ENCODE measurements at regions not wholly inside any gene's neighbourhood (a gene's known extent, or its start where the extent isn't known, plus 50 kb on each side); places are given as distances from the start of the nearest gene placed in this dataset.

DNA sequence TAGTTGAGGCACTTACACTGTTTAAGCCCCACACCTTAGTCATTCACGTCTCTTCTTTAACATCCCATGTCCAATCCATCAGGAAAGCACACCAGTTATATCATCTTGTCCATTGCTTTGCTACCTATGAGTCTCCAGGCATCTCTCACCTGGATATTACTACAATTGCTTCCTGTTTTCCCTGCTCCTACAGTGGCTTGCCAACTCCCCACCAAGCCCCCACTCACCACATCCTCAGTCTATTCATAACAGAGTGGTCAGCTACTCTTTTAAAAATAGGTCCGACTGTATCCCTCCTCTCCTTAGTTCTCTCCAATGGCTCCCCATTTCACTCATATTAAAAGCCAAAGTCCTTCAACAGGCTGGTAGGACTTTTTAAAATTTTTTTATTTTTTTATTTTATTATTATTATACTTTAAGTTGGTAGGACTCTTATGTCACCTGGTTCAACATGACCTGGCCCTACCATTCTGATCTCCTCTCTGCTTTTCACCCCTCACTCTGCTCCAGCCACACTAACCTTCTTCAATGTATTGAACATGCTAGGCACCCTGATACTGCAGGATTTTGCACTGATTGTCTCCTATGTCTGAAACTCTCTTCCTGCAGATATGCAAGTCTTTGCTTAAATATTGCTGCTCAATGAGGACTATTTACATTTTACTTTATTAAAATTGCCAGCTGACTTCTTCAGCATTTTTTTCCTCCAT, 253.2 kb downstream of the CYRIA start:
- DNase-seq (ENCODE audit: low read depth) = no peak

DNA sequence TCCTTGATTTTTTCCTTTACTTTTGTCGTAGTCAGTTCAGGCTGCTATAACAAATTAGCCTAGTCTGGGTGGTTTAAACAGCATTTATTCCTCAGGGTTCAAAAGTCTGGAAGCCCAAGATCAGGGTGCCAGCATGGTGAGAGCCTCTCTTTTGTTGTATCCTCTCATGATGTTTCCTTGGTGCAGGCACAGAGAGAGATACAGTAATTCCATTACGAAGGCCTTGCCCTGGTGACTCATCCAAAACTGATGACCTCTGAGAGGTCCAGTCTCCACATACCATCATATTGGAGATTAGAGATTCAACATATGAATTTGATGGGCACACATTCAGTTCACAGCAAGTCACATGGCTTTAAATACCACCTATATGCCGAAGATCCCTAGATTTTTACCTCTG, 253.8 kb downstream of the CYRIA start:
- DNase-seq (ENCODE audit: low read depth) = no peak

DNA sequence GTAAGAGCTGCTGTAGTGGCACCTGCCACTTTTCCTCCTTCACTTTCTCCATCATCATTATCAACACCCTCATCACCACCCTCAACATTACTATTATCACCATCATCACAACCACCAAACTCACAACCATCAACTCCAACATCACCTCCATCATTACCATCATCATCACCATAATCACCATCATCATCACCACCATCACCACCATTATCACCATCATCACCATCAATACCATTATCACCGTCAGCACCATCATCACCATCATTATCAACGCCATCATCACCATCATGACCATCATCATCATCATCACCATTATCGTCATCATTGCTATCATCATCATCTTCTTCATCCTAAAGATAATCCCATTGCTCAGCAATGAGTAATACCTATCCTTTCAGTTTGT, 255.8 kb downstream of the CYRIA start:
- DNase-seq (ENCODE audit: low read depth) = no peak

- DNase-seq (ENCODE audit: low read depth) = no peak
Measured at GRCh38 chr2:16409006-16409390, 256.6 kb downstream of the CYRIA start.

DNA sequence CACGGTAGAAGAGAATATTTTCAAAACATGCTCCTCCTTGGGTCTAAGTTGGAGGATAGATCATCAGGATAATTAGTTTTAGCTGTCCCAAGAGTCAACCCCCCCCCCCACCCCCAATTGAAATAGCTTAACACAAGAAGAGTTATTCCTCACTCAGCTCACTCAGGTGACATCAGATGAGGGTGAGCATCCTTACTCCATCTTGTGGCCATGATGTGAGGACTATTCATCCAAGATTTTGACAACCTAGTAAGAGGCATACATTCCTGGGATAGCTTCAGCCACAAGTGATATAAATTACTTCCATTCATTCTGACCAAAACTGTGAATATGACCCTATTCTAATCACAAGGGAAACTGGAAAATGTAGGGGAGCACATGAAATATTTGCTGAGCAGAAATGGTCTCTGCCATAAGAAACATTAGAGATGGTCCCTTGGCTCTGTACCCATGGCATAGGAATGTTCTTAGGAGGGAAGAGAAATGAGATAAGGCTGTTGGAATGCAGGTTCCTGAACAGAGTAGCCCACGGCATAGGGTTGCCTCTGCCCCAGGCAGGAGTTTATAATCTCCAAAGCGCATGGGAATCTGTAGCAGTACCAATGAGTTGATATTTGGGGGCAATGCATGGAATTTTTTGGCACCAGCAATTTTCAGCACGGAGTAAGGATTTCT, 257.2 kb downstream of the CYRIA start:
- DNase-seq (ENCODE audit: low read depth) = peak; percentile 25

GRCh38 chr2:16407358-16407757, 258.3 kb downstream of the CYRIA start:
- DNase-seq (ENCODE audit: low read depth) = peak; percentile 33

GRCh38 chr2:16406496-16407289, 258.9 kb downstream of the CYRIA start:
- DNase-seq (ENCODE audit: low read depth) = no peak

GRCh38 chr2:16405551-16405950, 260.1 kb downstream of the CYRIA start:
- no peak for DNase-seq (ENCODE audit: low read depth)

GRCh38 chr2:16404551-16405300, 260.9 kb downstream of the CYRIA start:
- DNase-seq (ENCODE audit: low read depth) = no peak

DNA sequence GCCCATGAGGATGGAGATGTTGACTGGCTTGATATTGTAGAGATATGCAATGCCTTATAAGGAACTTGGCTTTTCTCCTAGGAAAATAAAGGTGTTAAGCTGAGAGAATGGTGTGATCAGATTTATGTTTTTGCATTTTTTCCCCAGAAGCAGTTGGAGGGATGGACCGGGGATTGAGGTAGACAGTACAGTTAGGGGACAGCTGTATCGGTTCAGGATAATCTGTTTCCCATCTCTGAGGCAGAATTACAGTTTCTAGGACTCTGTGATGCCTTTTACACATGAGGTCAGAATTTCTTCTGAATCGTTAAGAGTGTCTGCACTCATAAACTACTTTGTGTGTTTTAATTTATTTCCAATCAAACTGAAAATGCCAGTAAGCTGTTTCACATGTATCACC, 261.5 kb downstream of the CYRIA start:
- no peak for DNase-seq (ENCODE audit: low read depth)

- DNase-seq (ENCODE audit: low read depth) = no peak
Measured at GRCh38 chr2:16402891-16403290, 262.7 kb downstream of the CYRIA start.

DNA sequence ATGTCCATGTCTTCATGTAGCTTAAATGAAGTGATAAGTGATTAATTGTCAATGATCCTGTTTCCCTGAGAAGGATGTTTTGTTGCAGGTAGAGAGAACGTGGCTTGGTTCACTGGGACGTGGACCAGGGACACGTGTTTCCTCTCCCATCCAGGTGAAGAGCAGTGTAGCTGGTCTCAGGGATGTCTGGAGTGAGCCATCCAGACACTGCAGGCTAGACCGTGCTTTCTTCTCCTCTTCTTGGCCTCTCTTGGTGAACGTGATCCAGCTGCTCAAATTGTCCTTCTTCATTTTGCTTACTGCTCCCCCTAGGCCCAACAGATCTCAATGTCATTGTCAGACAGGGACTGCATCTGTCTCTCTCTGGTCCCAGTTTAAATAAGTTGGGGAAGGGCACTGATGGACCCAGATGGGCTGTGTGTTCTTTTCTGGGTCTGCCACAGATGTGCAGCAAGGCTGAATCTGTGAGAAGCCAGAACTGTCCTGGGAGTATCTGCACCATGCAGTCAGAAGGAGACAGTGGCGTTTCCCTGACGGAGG, 263.8 kb downstream of the CYRIA start:
- DNase-seq (ENCODE audit: low read depth) = no peak

DNA sequence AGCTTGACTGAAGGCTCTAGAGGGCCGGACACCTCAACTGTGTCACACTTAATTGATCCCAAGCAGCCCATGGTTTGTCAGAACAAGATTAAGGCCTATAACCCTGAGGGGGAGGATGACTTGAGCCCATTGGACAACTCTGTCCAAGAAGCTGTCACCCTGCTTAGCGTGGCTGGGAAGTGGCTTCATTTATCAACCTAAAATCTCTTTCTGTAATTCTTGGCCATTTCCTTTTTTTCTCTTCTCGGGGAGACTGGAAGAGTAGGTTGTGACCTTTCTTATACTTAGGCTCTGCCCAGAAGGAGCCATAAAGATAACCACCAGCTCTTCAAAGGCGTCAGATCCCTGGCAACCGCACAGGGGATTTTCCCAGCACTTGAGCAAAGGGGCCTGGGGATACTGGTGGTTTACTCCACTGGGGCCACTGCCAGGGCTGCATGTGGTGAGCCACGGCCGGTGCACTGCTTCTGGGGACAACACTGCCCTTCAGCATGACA, 265.5 kb downstream of the CYRIA start:
- DNase-seq (ENCODE audit: low read depth) = peak; percentile 82

- no peak for DNase-seq (ENCODE audit: low read depth)
Measured at GRCh38 chr2:16398486-16399043, 267.1 kb downstream of the CYRIA start.

DNA sequence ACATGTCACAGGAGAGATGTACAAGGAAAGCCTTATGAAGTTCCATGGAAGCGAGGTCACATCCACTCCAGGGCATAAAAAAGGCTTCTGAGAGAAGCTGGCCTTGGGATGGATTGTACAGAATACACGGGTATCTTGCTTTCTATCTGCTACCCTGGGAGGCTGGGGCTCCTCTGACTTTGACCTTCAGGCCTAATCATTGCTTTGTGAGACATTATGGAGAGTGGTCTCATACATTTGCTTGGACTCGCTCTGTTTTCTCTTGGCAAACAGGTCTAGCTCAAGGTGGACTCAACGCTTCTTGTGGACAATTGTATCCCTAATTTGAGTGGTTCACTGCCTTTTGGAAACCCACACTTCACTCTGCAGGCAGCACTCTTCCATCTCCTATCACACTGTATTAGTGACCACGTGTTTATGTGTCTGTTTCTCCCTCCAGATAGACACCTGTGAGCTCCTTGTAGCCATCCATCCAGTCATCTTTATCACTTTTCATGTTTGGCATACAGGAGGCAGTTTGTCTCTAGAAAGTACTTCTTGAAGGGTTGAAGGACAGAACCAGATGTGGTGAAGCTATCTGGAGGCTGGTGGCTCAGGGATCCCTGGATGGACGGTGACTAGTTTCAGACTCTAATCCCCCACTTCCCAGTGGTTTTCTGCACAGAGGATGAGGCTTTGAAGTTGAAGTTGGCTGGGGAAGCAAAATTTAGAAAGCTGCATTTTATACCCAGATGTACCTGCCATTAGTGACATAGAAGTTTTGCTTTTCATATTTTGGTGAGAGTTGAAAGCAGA, 267.8 kb downstream of the CYRIA start:
- no peak for DNase-seq (ENCODE audit: low read depth)

DNA sequence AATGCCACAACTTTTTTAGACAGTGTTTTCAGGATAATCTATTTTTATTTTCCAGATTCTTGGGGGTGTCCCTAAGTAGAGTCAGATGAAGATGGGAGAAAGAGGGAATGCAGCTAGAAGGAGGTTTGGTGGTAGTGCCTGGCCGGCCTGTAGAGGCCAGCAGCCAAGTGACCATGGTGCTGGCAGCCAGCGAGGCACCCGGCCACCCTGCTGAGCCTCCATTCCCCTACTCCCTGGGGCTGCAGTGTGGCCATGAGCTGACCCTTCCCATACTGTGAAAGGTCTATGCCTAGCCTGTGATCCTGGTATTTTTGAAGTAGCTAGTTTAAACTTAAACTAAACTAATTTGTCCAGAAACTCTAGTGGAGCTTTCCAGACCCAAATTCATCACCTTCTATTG, 268.6 kb downstream of the CYRIA start:
- no peak for DNase-seq (ENCODE audit: low read depth)

DNA sequence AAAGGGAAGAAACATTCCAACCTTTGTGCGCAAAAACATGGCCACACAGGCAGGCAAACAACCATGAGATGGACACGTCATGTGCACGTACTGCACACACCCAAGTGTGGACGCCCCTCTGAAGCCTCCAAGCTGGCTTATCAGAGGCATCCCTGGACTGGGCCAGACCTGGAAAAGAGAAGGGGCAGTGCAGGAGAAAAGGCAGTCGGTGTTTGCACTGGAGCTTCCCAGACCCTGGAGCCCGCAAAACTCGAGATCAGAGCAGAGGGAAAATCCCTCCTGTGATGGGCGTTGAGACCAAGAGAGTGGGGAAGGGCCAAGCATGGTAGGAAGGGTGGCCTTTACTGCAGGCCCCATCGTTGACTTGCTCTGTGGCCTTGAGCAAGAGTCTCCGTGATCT, 269.5 kb downstream of the CYRIA start:
- DNase-seq (ENCODE audit: low read depth) = no peak

- no peak for DNase-seq (ENCODE audit: low read depth)
Measured at GRCh38 chr2:16395601-16396000, 270.0 kb downstream of the CYRIA start.

GRCh38 chr2:16394986-16395550, 270.6 kb downstream of the CYRIA start:
- no peak for DNase-seq (ENCODE audit: low read depth)

Measured in Daoy (cell line).